ENCODE measurements at regions not wholly inside any gene's neighbourhood (a gene's known extent, or its start where the extent isn't known, plus 50 kb on each side); places are given as distances from the start of the nearest gene placed in this dataset.

GRCh38 chr12:28963554-28963953 is 185.5 kb upstream of the FAR2 start:
- no peak overlapping the region for H3K18ac ChIP-seq (ENCODE audit: insufficient read length, low read depth, low read length)
- no peak overlapping the region for H2BK12ac ChIP-seq (ENCODE audit: insufficient read length, low read depth, low read length)
- H3K4me1 ChIP-seq (ENCODE audit: insufficient read depth, low read length), result no peaks in the 10 kb centered on the region
- no peak overlapping the region for H4K5ac ChIP-seq (ENCODE audit: insufficient read length, low read depth, low read length)
- no peaks in the 10 kb centered on the region for H4K20me1 ChIP-seq (ENCODE audit: control insufficient read depth, insufficient read depth, insufficient read length)
- no peak for DNase-seq
- no peak overlapping the region for H2BK5ac ChIP-seq (ENCODE audit: insufficient read length, low read length)
- no peak overlapping the region for H3K4ac ChIP-seq (ENCODE audit: low read depth, low read length)
- Mint-ChIP-seq H3K4me1 (peaks cover 0 to 3% of the 10 kb centered on the region in 2 experiments; a peak in 1 of 4 replicates), H3K27me3 (ENCODE audit: low read depth) (no peaks in the 10 kb centered on the region), H3K27ac (no peak overlapping the region), H3K9me3 (peaks cover 2 to 3% of the 10 kb centered on the region in 2 experiments; a peak in 2 of 5 replicates), H3K36me3 (ENCODE audit: insufficient read depth in 1 of 3, low read depth in 3 of 3) (no peaks in the 10 kb centered on the region), H3K4me3 (no peak overlapping the region)
- no peak overlapping the region for H3K14ac ChIP-seq (ENCODE audit: insufficient read depth, low read length)
- H3K27me3 ChIP-seq (ENCODE audit: insufficient read depth, low read length), result no peaks in the 10 kb centered on the region
- no peak overlapping the region for H2BK120ac ChIP-seq (ENCODE audit: low read depth, low read length, poor library complexity, severe bottlenecking)
- no peak overlapping the region for H3K23ac ChIP-seq (ENCODE audit: insufficient read length, low read depth, low read length)
- H3K23me2 ChIP-seq (ENCODE audit: insufficient read length, low read depth, low read length, poor library complexity, severe bottlenecking), result no peaks in the 10 kb centered on the region
- TF ChIP-seq, protein P1, sequence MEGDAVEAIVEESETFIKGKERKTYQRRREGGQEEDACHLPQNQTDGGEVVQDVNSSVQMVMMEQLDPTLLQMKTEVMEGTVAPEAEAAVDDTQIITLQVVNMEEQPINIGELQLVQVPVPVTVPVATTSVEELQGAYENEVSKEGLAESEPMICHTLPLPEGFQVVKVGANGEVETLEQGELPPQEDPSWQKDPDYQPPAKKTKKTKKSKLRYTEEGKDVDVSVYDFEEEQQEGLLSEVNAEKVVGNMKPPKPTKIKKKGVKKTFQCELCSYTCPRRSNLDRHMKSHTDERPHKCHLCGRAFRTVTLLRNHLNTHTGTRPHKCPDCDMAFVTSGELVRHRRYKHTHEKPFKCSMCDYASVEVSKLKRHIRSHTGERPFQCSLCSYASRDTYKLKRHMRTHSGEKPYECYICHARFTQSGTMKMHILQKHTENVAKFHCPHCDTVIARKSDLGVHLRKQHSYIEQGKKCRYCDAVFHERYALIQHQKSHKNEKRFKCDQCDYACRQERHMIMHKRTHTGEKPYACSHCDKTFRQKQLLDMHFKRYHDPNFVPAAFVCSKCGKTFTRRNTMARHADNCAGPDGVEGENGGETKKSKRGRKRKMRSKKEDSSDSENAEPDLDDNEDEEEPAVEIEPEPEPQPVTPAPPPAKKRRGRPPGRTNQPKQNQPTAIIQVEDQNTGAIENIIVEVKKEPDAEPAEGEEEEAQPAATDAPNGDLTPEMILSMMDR (conservative IDR thresholded peaks at IDR 0.05), result peak; percentile 72
- H3T11ph ChIP-seq (ENCODE audit: low read length), result no peak overlapping the region
- no peak overlapping the region for H2BK15ac ChIP-seq (ENCODE audit: low read depth, low read length)
- H4K91ac ChIP-seq (ENCODE audit: insufficient read length, low read depth, low read length), result no peak overlapping the region
- no peak overlapping the region for H3K56ac ChIP-seq (ENCODE audit: insufficient read length, low read depth, low read length)
- H2BK20ac ChIP-seq (ENCODE audit: low read depth, low read length, poor library complexity, severe bottlenecking), result no peak overlapping the region
- no peaks in the 10 kb centered on the region for H3K79me1 ChIP-seq (ENCODE audit: insufficient read depth, low read depth, low read length, poor library complexity, severe bottlenecking)
- H4K8ac ChIP-seq (replicated peaks; ENCODE audit: insufficient read length, low read depth, low read length), result no peak overlapping the region
- WGBS (ENCODE audit: extremely low coverage, insufficient read length, low lambda C conversion rate), result no CpG with 5 or more reads among the region's 2 CpGs
- H3K9ac ChIP-seq (ENCODE audit: extremely low read depth, insufficient read length, low read length), result no peak overlapping the region
- no peak overlapping the region for H2AFZ ChIP-seq (ENCODE audit: low read length)
- H3K9me3 ChIP-seq (ENCODE audit: control insufficient read depth, low read depth, low read length), result no peaks in the 10 kb centered on the region
- H3K4me2 ChIP-seq (ENCODE audit: insufficient read depth, insufficient read length, low read length), result no peak overlapping the region
- no peak overlapping the region for H3K27ac ChIP-seq (ENCODE audit: insufficient read length, low read depth, low read length)
- H3K79me2 ChIP-seq (ENCODE audit: insufficient read depth, low read length), result no peaks in the 10 kb centered on the region
- no peak overlapping the region for H2AK5ac ChIP-seq (ENCODE audit: insufficient read length, low read length)

All from H9 (cell line).